Posterior vena cava (tissue), 2 donors: ENCODE measurements at regions not wholly inside any gene's neighbourhood (a gene's known extent, or its start where the extent isn't known, plus 50 kb on each side); places are given as distances from the start of the nearest gene placed in this dataset.
"Not testable (repeated sequence)": the region's sequence is repeated elsewhere in the genome, so short reads cannot be mapped to it uniquely, and the experiment has no call there.

ENCODE experiments used
- DNase-seq: peaks from one replicate; pipeline ENCODE4 v3.0.0-alpha.2; 2020; ENCODE audit warnings: low spot score
- intact Hi-C, 2 donors: fragments of 100-400 bp; cut with DNase I; formaldehyde crosslinking; loops; one replicate each; pipeline versions ENCODE4 v1.14.1 to v1.14.2; 2022 to 2023
- donor health status: DM: yes; HTN: yes; CAD: no.
- donor health status: DM: yes; HTN: yes; CAD: no.

DNA sequence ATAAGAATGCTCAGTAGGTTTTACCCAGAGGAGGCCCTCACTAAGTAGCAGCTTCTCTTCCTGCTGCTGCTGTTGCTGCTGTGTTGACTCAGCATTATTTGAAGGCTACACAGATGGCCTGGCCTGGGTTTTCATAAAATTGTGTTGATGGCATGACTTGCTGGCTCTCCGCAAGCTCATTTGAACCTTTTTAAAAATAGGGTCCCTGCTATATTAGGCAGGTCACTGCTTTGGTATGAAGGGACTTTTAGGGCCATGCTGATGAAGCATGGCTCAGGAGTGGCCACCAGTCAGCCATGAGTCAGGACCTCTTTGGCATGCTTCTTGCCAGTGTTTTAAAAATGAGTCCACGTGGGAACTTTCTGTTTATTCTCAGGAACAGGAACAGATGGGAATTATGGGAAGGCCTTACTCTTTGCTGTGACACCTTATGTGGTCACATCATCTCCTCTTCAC is 128.7 kb downstream of the MID1IP1 start:
- no peak for DNase-seq
- intact Hi-C loops: loop anchor here in 1 of 2 donors (10.0 kb wide), 1 partner anchor 125 kb away; the partner anchor contains the start of gene MID1IP1

DNA sequence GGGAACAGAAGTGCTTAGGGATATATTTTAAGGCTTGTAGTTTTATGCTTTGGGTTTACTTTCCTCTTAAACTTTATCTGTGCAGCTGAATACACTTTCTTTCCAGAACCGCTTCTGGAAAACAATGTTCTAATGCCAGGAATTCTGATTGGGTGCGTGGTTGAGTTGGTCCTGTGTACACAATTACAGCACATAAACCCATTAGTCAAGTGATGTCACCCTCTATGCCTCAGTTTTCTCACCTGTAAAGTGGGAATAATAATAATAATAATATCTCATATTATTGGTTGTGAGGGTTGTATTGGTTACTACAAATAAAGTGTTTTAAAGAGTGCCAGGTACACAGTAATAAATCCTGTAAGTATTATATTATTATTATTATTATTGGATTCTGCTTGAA is 129.2 kb downstream of the MID1IP1 start:
- no peak for DNase-seq
- intact Hi-C loops: loop anchor here in 1 of 2 donors (10.0 kb wide), 1 partner anchor 126 kb away; the partner anchor contains the start of gene MID1IP1

DNA sequence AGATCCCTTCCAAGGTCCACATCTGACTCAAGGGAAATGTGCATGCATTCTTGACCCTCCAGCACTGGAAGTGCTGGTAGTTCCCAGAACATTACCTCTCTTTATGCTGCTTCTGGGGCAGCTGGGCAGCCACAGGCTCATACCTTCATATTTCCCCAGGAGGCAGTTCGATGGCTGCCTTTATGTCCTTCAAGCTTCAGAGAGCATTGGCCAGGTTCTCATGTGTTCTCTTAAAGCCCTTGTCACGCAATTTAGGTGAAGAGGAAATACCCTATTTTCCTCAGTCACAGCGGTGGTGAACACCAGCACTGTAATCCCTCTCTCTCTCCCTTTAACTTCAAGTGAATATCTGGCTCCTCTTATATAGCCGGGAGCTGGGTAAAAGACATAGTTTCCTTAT is 134.3 kb downstream of the MID1IP1 start:
- intact Hi-C loops: loop anchor here in 1 of 2 donors (10.0 kb wide), 1 partner anchor 131 kb away; the partner anchor contains the start of gene MID1IP1
- DNase-seq: no peak

DNA sequence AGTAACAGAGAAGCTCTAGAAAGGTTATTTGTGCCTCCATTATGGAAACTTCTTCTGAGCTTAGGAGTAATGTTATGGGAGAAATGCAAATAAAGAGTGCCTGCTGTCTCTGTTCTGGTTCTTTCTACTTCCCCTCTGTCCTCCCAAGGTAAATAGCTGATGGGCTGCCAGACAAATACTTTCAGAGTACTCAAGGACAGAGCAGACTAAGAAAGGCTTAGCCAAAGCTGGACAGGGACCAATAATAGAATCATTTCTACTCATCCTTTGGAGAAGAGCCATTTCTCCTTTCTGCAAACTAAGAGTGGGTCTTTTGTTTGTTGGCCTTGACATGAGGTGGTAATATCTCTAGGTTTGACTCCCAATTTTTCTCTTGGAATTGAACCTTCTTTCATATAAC is 136.1 kb downstream of the MID1IP1 start:
- DNase-seq: no peak
- intact Hi-C loops: loop anchor here in 1 of 2 donors (10.0 kb wide), 1 partner anchor 133 kb away; the partner anchor contains the start of gene MID1IP1

DNA sequence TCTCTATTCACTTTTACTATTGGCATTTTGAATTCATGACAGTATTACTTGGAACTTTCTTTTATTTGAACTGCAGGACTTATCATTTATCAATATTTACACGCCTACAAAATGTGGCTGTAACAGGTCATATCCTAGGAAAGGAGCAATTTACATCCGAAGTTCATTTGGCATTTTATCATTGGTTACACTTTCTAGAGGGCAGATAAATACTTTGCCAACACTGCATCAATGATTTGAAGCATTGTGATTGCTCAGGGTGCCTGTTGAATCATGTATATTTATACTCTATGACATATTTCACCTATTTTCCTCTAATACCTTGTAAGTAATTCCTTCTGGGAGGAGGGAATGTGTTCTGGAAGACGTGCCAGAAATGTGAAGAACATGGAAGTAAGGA is 136.7 kb downstream of the MID1IP1 start:
- intact Hi-C loops: loop anchor here in 1 of 2 donors (10.0 kb wide), 1 partner anchor 133 kb away; the partner anchor contains the start of gene MID1IP1
- no peak for DNase-seq

DNA sequence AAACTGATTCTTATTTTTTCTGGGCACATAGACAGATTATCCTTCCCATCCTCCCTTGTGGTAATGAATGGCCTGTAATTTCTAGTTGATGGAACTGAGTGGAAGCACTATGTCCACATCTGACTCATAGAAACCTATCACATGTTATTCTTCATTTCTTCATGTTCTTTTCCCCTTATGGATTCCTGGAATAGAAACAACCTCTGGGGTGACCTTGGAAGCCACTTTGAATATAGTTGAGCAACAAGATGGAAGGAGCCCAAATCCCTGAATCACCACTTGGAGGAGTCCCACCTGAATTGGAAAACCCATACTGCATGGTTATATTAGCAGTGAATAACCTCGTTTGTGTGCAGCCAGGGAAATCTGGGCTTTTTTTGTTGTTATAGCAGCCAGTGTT is 137.8 kb downstream of the MID1IP1 start:
- no peak for DNase-seq
- intact Hi-C loops: loop anchor here in 1 of 2 donors (10.0 kb wide), 1 partner anchor 134 kb away; the partner anchor contains the start of gene MID1IP1

DNA sequence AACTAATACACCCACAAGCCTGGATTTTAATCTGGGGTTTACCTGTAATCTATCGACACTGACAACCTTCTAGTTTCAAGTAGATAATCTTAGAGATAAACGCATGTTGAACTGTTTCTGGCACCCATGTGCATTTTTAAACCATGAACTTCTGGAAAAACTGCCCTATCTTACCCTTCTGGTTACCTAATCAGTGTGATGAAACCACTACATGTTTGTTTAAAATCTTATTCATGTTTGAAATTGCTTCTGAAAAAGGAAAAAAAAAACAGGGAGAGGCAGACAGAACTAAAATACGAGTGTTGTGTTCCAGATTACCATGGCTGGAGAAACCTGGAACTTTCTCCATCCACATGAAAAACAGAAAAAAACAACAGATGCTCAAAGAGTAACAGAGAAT is 139.3 kb downstream of the MID1IP1 start:
- DNase-seq: no peak
- intact Hi-C loops: no loop called here

DNA sequence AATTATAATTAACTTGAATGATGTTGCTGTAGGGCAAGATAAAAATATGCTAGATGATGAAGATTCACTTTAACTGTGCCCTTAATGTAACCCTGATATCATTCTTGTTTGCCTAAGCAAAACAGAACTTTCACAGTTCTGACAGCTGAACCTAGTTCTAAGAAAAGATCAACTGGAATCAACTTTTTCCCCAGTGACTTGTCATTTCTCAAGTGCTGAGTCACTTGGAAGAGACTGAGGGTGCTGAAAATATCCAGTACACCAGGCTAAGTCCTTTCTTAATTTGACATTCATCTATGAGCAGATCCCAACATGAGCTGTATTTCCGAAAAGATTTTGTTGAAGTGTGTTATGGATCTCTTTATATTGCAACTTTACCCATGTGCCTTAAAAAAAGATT is 140.4 kb downstream of the MID1IP1 start:
- intact Hi-C loops: no loop called here
- no peak for DNase-seq

DNA sequence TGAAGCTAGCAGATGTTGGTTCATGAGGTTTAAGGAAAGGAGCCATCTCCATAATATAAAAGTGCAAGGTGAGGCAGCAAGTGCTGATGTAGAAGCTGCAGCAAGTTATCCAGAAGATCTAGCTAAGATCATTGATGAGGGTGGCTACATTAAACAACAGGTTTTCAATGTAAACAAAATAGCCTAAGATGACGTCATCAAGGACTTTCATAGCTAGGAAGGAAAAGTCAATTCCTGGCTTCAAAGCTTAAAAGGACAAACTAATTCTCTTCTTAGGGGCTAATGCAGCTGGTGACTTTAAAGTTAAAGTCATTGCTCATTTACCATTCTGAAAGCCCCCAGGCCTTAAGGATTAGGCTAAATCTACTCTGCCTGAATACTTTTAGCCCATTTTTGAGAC is 141.9 kb downstream of the MID1IP1 start:
- intact Hi-C loops: no loop called here
- DNase-seq: no peak

DNA sequence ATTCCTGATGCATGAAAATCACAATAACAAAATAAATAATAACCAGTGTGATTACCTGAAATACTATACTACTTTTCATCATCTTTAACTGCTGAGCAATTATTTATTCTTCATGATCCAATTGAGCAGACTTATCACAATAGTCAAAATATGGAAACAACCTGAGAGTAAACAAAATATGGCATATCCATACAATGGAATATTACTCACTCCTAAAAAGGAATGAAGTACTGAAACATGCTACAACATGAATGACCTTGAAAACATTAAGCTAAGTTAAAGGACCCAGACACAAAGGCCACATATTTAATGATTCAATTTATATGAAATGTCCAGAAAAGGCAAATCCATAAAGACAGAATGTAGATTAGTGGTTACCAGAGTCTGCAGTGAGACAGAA is 146.8 kb downstream of the MID1IP1 start:
- intact Hi-C loops: no loop called here
- no peak for DNase-seq

DNA sequence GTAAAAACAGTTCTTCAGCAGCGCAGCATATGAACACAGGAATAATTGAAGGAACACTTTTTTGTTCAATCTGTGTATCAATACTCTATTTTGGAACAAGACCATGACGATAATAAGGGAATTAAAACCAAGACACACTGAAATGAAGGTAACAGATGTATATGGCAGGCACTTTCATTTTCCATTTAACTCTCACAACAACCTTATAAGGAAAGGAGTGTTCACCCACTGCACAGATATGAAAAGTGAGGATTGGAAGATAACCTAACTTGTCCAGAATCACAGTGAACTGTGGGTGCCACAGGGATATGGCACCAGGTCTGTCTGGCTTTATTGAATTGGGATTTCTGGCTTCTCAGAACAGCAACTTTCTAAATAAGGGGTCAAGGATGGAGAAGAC is 153.3 kb downstream of the MID1IP1 start:
- no peak for DNase-seq
- intact Hi-C loops: no loop called here

DNA sequence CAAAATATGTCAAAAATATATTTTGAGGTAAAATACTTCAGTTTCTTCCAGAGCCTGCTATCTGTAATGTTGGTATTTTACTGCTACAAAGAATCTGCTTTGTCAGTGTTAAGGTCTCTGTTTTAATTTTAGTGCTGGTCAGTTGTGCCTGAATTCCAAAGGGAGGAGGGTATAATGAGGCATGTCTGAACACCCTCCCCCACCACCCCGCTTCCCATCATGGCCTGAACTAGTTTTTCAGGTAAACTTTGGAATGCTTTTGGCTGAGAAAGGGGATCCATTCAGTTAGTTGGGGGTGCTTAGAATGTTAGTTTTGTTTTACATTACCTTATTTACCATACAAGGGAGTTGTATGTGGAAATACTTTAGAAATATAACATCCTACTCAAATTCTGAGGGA is 158.5 kb downstream of the MID1IP1 start:
- intact Hi-C loops: no loop called here
- DNase-seq: no peak

DNA sequence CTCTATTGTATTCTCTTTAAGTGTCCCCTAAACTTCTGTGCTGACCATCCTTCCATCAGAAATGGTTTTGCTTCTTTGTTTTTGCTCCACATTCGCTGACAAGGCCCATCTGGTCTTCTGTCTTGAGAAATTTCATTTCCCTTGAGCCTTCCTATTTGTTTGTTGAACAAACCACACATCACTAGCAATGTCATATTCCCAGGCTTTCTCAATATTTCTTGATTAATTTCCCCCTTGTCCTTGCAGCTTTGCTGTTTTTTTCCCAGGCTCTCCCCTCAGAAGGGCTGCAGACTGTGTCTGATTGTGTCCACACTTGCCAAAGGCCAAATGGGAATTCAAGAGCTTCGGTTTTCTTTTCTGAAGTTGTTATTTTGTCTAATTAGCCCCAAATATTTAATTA is 158.9 kb downstream of the MID1IP1 start:
- DNase-seq: no peak
- intact Hi-C loops: no loop called here

DNA sequence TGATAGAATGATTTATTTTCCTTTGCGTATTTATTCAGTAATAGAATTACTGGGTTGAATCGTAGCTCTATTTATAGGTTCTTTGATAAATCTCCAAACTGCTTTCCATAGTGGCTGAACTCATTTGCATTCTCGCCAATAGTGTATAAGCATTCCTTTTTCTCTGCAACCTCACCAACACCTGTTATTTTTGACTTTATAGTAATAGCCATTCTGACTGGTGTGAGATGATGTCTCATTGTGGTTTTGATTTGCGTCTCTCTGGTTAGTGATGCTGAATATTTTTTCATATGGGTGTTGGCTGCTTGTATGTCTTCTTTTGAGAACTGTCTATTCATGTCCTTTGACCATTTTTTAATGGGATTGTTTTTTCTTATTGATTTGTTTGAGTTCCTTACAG is 160.7 kb downstream of the MID1IP1 start:
- intact Hi-C loops: no loop called here
- DNase-seq: no peak

DNA sequence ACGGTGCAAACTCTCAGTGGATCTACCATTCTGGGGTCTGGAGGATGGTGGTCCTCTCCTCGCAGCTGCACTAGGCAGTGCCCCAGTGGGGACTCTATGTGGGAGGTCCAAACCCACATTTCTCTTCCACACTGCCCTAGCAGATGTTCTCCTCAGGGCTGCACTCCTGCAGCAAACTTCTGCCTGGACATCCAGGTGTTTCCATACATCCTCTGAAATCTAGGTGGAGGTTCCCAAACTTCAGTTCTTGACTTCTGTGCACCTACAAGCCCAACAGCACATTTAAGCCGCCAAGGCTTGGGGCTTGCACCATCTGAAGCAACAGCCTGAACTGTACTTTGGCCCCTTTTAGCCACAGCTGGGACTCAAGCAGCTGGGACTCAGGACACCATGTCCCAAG is 162.0 kb downstream of the MID1IP1 start:
- DNase-seq, intact Hi-C loops: not testable (repeated sequence)

DNA sequence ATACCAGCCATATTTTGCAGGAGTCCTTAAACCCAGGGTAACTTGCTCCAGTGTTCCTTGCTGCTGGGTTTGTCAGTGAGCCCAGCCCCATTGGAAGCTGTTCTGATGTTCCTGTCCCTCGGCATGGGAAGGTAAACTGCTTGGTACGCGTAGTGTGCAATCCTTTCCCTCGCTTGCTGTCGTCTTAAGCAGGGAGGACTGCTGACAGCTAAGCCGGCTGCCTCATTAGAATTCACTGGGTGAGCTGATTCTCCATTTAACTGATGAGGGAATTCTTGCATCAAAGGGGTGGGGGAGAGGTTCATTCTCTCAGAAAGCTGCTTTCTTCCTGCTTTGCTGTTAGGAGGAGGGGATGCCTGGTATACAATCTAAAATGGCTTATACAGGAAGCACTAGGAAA is 164.6 kb downstream of the MID1IP1 start:
- intact Hi-C loops: no loop called here
- DNase-seq: no peak

DNA sequence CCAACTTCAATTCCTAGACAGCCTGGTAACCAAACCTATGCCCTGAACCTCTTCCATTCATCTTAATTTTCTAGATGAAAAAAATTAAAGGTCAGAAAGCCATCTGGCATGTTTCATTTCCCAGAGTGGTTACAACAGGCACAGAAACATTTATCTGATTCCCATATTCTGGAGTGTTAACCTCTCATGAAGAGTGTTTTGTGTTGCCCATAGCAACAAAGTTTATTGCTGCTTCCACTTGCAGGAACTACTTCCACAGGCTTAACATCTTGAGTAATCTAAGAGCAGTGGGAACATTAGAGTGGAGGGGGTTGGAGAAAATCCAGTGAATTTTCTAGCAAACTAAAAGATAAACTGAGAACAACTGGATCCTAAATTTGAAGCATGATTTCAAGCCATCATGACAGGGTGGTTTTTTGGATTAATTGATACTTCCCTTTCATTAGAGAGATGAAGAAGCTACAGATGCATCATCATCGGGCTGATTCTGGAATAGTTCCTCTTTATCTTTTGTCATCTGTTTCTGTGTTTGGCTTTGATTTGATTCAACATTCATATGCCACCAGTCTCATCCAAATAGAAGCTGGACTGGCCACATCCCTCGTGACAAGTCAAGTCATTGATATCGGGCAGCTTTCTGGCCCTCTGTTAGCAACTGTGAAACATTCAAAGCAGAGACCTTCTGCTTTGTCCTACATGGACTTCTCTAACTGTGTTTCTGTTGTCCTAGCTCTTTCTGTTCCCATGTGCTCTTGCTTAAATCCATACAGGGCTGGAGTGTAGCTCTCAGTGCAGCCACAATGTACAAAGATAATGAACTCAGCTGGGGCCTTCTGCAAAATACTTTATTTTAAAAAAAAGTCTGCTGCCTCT is 167.3 kb downstream of the MID1IP1 start:
- intact Hi-C loops: no loop called here
- DNase-seq: no peak

DNA sequence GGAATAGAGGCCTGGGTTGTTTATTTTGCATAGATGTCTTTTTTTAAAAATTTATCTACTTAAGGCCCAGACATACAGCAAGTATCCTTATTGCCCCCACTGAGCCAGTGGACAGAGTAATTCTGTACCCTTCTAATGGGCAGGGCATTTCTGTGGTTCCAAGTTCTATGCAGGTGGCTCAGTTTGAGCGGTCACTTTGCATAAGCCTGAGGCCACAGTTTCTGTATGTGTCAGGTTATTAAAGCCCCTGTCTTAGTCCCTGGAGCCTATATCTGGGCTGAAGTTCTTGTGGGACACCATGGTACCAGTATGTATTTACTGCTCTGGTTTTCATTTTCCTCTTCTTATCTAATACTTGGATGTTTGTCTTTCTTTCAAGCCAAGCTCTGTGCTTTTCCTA is 168.8 kb downstream of the MID1IP1 start:
- DNase-seq: no peak
- intact Hi-C loops: no loop called here

DNA sequence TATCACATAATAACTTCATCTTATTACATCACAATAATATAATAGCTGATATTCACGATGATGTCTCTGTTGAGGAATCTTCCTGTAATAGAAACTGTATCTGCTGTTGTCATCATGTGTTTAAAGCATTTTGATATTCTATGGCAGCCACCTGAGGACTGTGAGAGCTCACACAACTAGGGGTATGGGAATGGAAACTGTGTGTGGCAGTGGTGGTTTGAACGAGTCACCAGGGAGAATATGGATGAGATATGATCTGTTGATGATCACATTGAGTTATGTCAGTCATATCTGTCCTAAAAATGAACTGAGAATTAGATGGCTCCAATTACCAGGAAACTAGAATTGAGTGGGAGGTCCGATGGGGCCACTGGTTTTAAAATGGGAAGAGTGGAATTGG is 169.6 kb downstream of the MID1IP1 start:
- intact Hi-C loops: no loop called here
- DNase-seq: no peak

DNA sequence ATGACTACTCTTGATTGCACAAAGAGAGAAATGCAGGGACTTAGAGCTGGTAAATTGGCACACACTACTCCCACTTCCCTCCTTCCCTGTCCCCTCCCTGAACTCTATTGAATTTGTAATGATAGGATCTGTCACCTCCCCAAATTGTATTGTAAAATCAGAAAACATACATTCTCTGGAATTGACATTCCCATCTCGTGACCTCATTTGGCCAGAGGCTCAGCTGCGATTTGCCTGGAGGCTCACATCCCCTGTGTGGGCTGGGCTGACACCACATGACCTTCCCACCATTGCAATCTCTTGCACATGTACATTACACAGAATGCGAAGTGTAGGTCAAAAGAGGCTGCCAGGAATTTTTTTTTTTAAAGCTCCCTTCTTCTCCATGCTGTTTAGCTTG is 172.1 kb downstream of the MID1IP1 start:
- DNase-seq: no peak
- intact Hi-C loops: no loop called here

DNA sequence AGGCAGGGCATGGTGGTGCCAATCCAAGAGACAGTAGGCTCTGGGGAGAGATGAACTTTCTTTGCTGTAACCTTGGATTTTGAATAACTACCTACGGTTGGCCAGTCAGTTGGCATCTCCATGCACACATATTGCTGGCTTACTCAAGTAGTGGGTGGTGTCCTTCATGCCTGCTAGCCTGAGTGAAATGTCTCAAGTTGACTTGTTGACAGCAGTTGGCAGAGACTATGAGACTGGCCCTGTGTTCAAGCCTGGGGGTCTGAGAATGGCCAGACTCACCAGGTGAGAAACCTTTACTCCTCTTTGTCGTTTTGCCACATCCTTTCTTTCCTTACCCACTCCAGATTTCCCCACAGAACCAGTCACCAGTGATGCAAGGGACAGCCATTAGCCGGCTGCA is 173.3 kb downstream of the MID1IP1 start:
- no peak for DNase-seq
- intact Hi-C loops: no loop called here
